GM06990 (cell line): ENCODE measurements at regions not wholly inside any gene's neighbourhood (a gene's known extent, or its start where the extent isn't known, plus 50 kb on each side); places are given as distances from the start of the nearest gene placed in this dataset.

Source experiments
- DNase-seq: peaks from one replicate; pipeline ENCODE4 v3.0.0-alpha.2; 2011; ENCODE audit not compliant: insufficient read length; ENCODE audit errors: extremely low read depth
- H3K27me3 ChIP-seq: replicated peaks from 2 replicates; pipeline ENCODE4 v1.6.0; 2011; ENCODE audit warnings: low read length; ENCODE audit not compliant: control insufficient read depth, insufficient read depth
- H3K36me3 ChIP-seq: 2 replicates; pipeline ENCODE4 v1.5.1; 2011; ENCODE audit warnings: low read length; ENCODE audit not compliant: control insufficient read depth, insufficient read depth
- H3K4me3 ChIP-seq: replicated peaks from 2 replicates; pipeline ENCODE4 v1.5.1; 2011; ENCODE audit warnings: low read depth, mild to moderate bottlenecking, control low read depth, low read length
- CTCF ChIP-seq: IDR thresholded peaks from 2 replicates; pipeline ENCODE4 v1.5.1; 2011; ENCODE audit warnings: low read length, control low read depth, mild to moderate bottlenecking, inconsistent platforms; ENCODE audit not compliant: insufficient read depth, poor library complexity, severe bottlenecking

- no peak for TF ChIP-seq CTCF
- DNase-seq, result no peak
- H3K36me3 ChIP-seq, result no peaks in the 10 kb centered on the region
- H3K27me3 ChIP-seq, result no peaks in the 10 kb centered on the region
- H3K4me3 ChIP-seq, result no peak overlapping the region
These were observed 125.7 kb upstream of the HAAO start for GRCh38 chr2:42918041-42918440.

GRCh38 chr2:42917425-42917927 lies 125.1 kb upstream of the HAAO start:
- H3K36me3 ChIP-seq, result no peaks in the 10 kb centered on the region
- DNase-seq, result no peak
- H3K4me3 ChIP-seq, result no peak overlapping the region
- no peak for TF ChIP-seq CTCF
- H3K27me3 ChIP-seq, result no peaks in the 10 kb centered on the region

- no peak overlapping the region for H3K4me3 ChIP-seq
- H3K27me3 ChIP-seq, result no peaks in the 10 kb centered on the region
- TF ChIP-seq CTCF, result no peak
- DNase-seq, result no peak
- H3K36me3 ChIP-seq, result no peaks in the 10 kb centered on the region
These were observed 123.9 kb upstream of the HAAO start for GRCh38 chr2:42916324-42916723.

- Histone ChIP-seq H3K4me3 (no peak overlapping the region), H3K36me3 (no peaks in the 10 kb centered on the region), H3K27me3 (no peaks in the 10 kb centered on the region)
- DNase-seq, result no peak
- no peak for TF ChIP-seq CTCF
These were observed 122.5 kb upstream of the HAAO start for GRCh38 chr2:42914860-42915259.

GRCh38 chr2:42914314-42914713 lies 121.9 kb upstream of the HAAO start:
- Histone ChIP-seq H3K36me3 (no peaks in the 10 kb centered on the region), H3K27me3 (no peaks in the 10 kb centered on the region), H3K4me3 (no peak overlapping the region)
- no peak for TF ChIP-seq CTCF
- no peak for DNase-seq

- no peaks in the 10 kb centered on the region for H3K36me3 ChIP-seq
- H3K27me3 ChIP-seq, result no peaks in the 10 kb centered on the region
- TF ChIP-seq CTCF, result no peak
- no peak for DNase-seq
- no peak overlapping the region for H3K4me3 ChIP-seq
These were observed 121.0 kb upstream of the HAAO start for GRCh38 chr2:42913280-42913878.
